ENCODE measurements at regions not wholly inside any gene's neighbourhood (a gene's known extent, or its start where the extent isn't known, plus 50 kb on each side); places are given as distances from the start of the nearest gene placed in this dataset.

- H3K4me3 ChIP-seq (replicated peaks in 1 of 2; ENCODE audit: low read depth in 2 of 2, low read length in 2 of 2) = no peak overlapping the region
- TF ChIP-seq CTCF (IDR thresholded peaks at IDR 0.05; ENCODE audit: low read depth, low read length) = no peak
- DNase-seq (ENCODE audit: low read depth in 2 of 2) = no peak
These were observed 207.2 kb downstream of the AACS start for GRCh38 chr12:125272383-125272933.

GRCh38 chr12:125276567-125276966, 211.3 kb downstream of the AACS start:
- no peak for DNase-seq (ENCODE audit: low read depth in 2 of 2)
- no peak overlapping the region for H3K4me3 ChIP-seq (replicated peaks in 1 of 2; ENCODE audit: low read depth in 2 of 2, low read length in 2 of 2)
- TF ChIP-seq CTCF (IDR thresholded peaks at IDR 0.05; ENCODE audit: low read depth, low read length) = no peak

- no peak for TF ChIP-seq CTCF (IDR thresholded peaks at IDR 0.05; ENCODE audit: low read depth, low read length)
These were observed 215.5 kb downstream of the AACS start for GRCh38 chr12:125280482-125281377.

GRCh38 chr12:125282921-125283320, 217.7 kb downstream of the AACS start:
- no peak overlapping the region for H3K4me3 ChIP-seq (replicated peaks in 1 of 2; ENCODE audit: low read depth in 2 of 2, low read length in 2 of 2)
- TF ChIP-seq CTCF (IDR thresholded peaks at IDR 0.05; ENCODE audit: low read depth, low read length) = no peak
- no peak for DNase-seq (ENCODE audit: low read depth in 2 of 2)

More at GRCh38 chr12:125280482-125281377, 215.5 kb downstream of the AACS start:
- no peak overlapping the region for H3K4me3 ChIP-seq (replicated peaks in 1 of 2; ENCODE audit: low read depth in 2 of 2, low read length in 2 of 2)
- no peak for DNase-seq (ENCODE audit: low read depth in 2 of 2)

- H3K4me3 ChIP-seq (replicated peaks in 1 of 2; ENCODE audit: low read depth in 2 of 2, low read length in 2 of 2) = no peak overlapping the region
- DNase-seq (ENCODE audit: low read depth in 2 of 2) = no peak
- no peak for TF ChIP-seq CTCF (IDR thresholded peaks at IDR 0.05; ENCODE audit: low read depth, low read length)
These were observed 218.3 kb downstream of the AACS start for GRCh38 chr12:125283521-125283920.

GRCh38 chr12:125284087-125284486, 218.9 kb downstream of the AACS start:
- H3K4me3 ChIP-seq (replicated peaks in 1 of 2; ENCODE audit: low read depth in 2 of 2, low read length in 2 of 2) = no peak overlapping the region
- no peak for DNase-seq (ENCODE audit: low read depth in 2 of 2)
- TF ChIP-seq CTCF (IDR thresholded peaks at IDR 0.05; ENCODE audit: low read depth, low read length) = no peak

All from cardiac fibroblast (primary cell).